HG03280 (cell line): ENCODE measurements at regions not wholly inside any gene's neighbourhood (a gene's known extent, or its start where the extent isn't known, plus 50 kb on each side); places are given as distances from the start of the nearest gene placed in this dataset.

ENCODE experiments used
- ATAC-seq: cut with Tn5 transposase; IDR thresholded peaks from one replicate; pipeline ENCODE4 v1.9.1; 2021; ENCODE audit warnings: mild to moderate bottlenecking, moderate library complexity; ENCODE audit not compliant: unreplicated experiment

- no peak for ATAC-seq
Measured at GRCh38 chr3:104755791-104756190, 610.9 kb upstream of the ALCAM start.

GRCh38 chr3:104763007-104763406 is 603.7 kb upstream of the ALCAM start:
- ATAC-seq, result no peak

- no peak for ATAC-seq
Measured at GRCh38 chr3:104764496-104764895, 602.2 kb upstream of the ALCAM start.

- no peak for ATAC-seq
Measured at GRCh38 chr3:104768886-104769285, 597.8 kb upstream of the ALCAM start.

DNA sequence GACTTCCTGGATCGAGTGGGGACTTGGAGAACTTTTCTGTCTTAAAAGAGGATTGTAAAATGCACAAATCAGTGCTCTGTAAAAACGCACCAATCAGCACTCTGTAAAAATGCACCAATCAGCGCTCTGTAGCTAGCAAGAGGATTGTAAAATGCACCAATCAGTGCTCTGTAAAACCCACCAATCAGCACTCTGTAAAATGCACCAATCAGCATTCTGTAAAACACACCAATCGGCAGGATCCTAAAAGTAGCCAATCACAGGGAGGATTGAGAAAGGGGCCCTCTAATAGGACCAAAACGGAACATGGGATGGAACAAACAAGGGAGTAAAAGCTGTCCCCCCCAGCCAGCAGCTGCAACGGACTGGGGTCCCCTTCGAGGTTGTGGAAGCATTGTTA is 587.4 kb upstream of the ALCAM start:
- ATAC-seq, result no peak

- no peak for ATAC-seq
Measured at GRCh38 chr3:104781112-104781511, 585.6 kb upstream of the ALCAM start.

- ATAC-seq, result no peak
Measured at GRCh38 chr3:104785947-104786346, 580.8 kb upstream of the ALCAM start.

- ATAC-seq, result no peak
Measured at GRCh38 chr3:104787306-104787705, 579.4 kb upstream of the ALCAM start.

DNA sequence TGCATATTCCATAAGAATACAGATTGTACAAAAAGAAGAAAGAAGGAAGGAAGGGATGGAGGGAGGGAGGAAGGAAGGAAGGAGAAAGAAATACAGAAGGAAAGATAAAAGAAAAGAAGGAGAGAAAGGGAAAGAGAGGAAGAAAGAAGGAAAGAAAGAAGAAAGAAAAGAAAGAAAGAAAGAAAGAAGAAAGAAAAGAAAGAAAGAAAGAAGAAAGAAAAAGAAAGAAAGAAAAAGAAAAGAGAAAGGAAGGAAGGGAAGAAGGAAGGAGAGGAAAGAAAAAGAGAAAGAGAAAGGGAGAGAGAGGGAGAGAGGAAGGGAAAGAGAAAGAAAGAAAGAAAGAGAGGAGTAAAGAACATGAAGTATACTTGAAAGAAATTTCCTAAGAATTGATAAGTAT is 577.9 kb upstream of the ALCAM start:
- ATAC-seq, result no peak

GRCh38 chr3:104791331-104791730 is 575.4 kb upstream of the ALCAM start:
- ATAC-seq, result no peak

DNA sequence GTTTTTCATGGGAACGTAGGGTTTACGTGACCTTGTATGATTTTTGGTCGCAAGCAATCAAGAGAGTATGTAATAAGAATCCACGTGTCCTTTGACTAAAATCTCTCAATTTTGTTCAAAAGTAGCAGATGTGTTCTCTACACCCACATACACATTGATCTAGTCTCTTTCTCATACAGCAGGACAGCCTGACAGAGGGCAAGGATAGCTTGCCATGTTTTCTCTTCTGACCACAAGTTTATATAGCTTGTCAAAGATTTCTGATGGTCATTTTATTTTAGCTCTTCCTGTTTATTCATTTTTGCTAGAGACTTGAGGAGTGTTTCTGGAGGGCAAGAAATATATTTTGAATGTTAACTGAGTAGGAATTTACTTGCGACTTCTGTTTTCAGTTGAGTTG is 570.2 kb upstream of the ALCAM start:
- no peak for ATAC-seq

DNA sequence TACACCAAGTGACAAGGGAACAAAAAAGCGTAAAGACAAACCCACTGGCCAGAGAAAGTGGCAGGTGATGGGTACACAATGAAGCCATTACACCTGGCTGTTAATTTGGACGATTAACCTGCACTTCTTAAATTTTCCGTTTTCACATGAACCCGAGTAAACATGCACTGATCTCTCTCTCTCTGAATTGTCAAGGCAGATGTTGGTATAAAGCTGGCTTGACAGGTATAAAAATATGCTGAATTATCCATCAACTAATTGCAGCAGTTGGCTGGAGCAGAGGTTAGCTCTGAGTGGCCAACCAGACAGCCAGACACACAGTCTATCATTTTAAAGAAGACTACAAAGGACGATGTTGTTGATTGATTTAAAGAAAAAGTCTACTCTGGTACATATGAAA is 561.7 kb upstream of the ALCAM start:
- no peak for ATAC-seq

DNA sequence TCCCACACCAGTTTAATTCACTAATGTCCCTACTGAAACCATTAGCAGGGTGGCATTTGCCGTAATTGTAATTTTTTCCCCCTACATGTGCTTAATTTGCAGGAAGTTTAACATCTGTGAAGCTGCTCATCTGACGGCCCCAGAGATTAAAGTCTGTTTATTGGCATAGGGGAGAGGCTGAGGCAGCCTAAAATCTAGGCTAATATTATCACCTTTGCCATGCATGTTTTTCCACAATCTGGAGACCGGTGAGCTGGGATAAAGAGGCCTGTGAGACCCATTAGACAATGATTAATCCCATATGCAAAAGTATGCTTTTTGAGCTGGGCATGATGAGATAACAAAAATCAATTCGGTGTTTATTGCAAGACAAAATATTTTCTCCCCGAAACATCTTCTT is 561.2 kb upstream of the ALCAM start:
- no peak for ATAC-seq

- ATAC-seq, result no peak
Measured at GRCh38 chr3:104810896-104811295, 555.8 kb upstream of the ALCAM start.

- ATAC-seq, result no peak
Measured at GRCh38 chr3:104816008-104816407, 550.7 kb upstream of the ALCAM start.

- no peak for ATAC-seq
Measured at GRCh38 chr3:104816716-104817115, 550.0 kb upstream of the ALCAM start.

GRCh38 chr3:104819333-104819732 is 547.4 kb upstream of the ALCAM start:
- ATAC-seq, result no peak

- no peak for ATAC-seq
Measured at GRCh38 chr3:104820959-104821358, 545.8 kb upstream of the ALCAM start.

DNA sequence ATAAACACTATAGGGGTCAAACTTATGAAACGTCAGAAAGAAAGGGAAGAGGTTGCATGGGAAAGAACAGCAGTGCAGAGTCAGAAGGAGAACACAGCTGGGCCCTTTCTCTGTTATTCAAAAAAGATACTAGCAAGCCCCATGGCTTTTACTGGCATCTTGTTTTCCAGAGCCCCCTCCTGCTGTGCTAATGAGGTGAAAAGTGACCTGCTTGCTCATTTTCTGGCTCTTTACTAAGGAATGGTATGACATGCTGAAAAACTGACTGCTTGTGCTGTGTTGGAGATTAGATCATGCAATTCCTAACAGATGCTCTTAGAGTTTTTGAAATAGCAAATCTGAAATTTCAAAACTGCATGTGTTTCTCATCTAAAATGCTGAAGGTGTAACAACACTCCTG is 541.6 kb upstream of the ALCAM start:
- ATAC-seq, result no peak

GRCh38 chr3:104831071-104831470 is 535.6 kb upstream of the ALCAM start:
- ATAC-seq, result no peak

GRCh38 chr3:104832530-104832929 is 534.2 kb upstream of the ALCAM start:
- ATAC-seq, result no peak

GRCh38 chr3:104835376-104835775 is 531.3 kb upstream of the ALCAM start:
- ATAC-seq, result no peak

DNA sequence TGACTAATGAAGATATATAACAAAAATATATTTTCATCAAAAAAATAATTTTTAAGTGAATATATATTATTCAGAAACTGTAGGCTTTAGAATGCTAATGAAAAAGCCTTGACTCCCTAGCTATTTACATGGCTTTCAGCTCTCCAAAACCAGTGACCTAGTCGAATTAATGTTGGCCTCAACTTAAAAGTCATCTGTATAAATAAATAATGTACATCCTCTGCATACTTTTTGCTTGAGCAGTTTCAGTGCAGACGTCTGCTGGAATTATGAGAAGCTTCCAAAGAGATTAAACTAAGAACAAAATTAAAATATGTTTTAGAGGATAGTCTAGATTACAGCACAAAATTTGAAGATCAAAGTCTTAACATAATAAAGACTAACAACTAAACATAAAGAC is 520.4 kb upstream of the ALCAM start:
- no peak for ATAC-seq

- no peak for ATAC-seq
Measured at GRCh38 chr3:104849070-104849469, 517.6 kb upstream of the ALCAM start.
